Upper lobe of left lung (tissue), 4 donors: ENCODE measurements at regions not wholly inside any gene's neighbourhood (a gene's known extent, or its start where the extent isn't known, plus 50 kb on each side); places are given as distances from the start of the nearest gene placed in this dataset.

Source experiments
- CTCF ChIP-seq, 6 experiments: fragments of 450-650 bp in 4 of 6; fragments of 200-600 bp in 2 of 6; sonication (generic) in 2 of 6; IDR thresholded peaks; one replicate each; pipeline ENCODE4 v1.5.1; 2016 to 2019; ENCODE audit warnings: antibody characterized with exemption in 6 of 6
- EP300 ChIP-seq, 4 donors: sonication (generic); formaldehyde crosslinking; IDR thresholded peaks; one replicate each; pipeline ENCODE4 v1.5.1; 2017; ENCODE audit warnings: antibody characterized with exemption in 4 of 4, control low read depth in 2 of 4
- POLR2A ChIP-seq, 4 donors: fragments of 450-650 bp; IDR thresholded peaks; one replicate each; pipeline ENCODE4 v1.5.1; 2016 to 2017; ENCODE audit warnings: antibody characterized with exemption in 4 of 4, mild to moderate bottlenecking in 2 of 4

- TF ChIP-seq POLR2A (IDR thresholded peaks at IDR 0.05) (no peak), CTCF (IDR thresholded peaks at IDR 0.05) (no peak), EP300 (IDR thresholded peaks at IDR 0.05) (no peak)
These were observed 392.9 kb downstream of the INSC start for GRCh38 chr11:15507592-15507991.
